ENCODE measurements at regions not wholly inside any gene's neighbourhood (a gene's known extent, or its start where the extent isn't known, plus 50 kb on each side); places are given as distances from the start of the nearest gene placed in this dataset.
A peak's percentile ranks its signal among the peaks of the same experiment; 100 is the strongest.

DNA sequence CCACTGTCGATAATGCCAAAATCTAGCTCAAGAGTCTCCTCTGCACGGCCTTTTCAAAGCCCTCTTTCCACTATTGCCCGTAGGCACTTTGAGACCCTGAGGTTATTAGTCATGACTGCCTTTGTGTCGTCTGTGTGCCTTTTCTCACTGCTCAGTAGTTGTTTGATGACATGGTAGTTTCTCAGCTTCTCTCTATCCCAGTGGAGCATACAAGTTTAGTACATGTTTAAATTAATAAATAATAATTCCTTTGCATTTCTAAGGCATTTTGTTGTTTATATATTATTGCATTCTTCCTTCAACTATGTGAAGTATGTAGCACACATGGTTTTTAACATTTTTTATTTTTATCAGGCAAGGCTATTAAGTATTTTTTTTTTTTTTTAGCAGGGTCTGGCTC lies 458.1 kb downstream of the PCNX1 start:
- no peak for DNase-seq
- intact Hi-C loops (cut with DNase I, micrococcal nuclease): no loop called here
- Histone ChIP-seq H3K27ac (ENCODE audit: low read depth in 1 of 2, low read length in 2 of 2) (no peak overlapping the region), H3K9me3 (ENCODE audit: control insufficient read depth in 1 of 2, insufficient read depth in 1 of 2, low read length in 2 of 2) (no peaks in the 10 kb centered on the region), H3K27me3 (ENCODE audit: control insufficient read depth in 1 of 2, insufficient read depth in 2 of 2, low read length in 2 of 2) (no peaks in the 10 kb centered on the region), H3K4me1 (ENCODE audit: insufficient read depth, low read length) (no peaks in the 10 kb centered on the region), H3K36me3 (ENCODE audit: insufficient read depth, low read length) (no peaks in the 10 kb centered on the region), H3K4me3 (ENCODE audit: low read length) (no peak overlapping the region)
- CTCF ChIA-PET: no interaction called here
- ATAC-seq (ENCODE audit: poor library complexity): no peak
- Mint-ChIP-seq H3K27me3 (no peaks in the 10 kb centered on the region), H3K27ac (no peak overlapping the region), H3K4me3 (no peak overlapping the region), H3K9me3 (no peaks in the 10 kb centered on the region), H3K4me1 (ENCODE audit: low read depth) (peaks cover 33% of the 10 kb centered on the region), H3K36me3 (ENCODE audit: low read depth) (peaks cover 5% of the 10 kb centered on the region)
- no peak for TF ChIP-seq CTCF (IDR thresholded peaks at IDR 0.05)
- POLR2A ChIA-PET: no interaction called here

DNA sequence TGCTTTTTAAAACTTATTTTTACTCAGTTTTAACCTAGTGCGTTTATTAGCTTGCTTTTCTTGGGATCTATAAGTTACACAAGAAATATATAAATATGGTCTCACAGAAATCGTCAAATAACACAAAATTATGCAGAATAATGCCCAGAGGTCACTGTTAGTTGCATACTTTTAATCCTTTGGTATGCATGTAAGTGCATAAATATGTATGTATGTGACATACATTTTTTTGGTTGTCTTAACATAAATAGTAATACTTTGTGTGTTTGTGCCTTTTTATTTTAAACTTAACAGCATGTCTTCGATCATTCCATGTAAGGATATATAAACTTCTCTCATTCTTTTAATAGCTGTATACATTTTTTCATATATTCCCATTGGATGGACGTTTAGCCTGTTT lies 459.6 kb downstream of the PCNX1 start:
- H3K4me3 Mint-ChIP-seq: no peak overlapping the region
- no peaks in the 10 kb centered on the region for H3K27me3 Mint-ChIP-seq
- peaks cover 7% of the 10 kb centered on the region for H3K36me3 Mint-ChIP-seq (ENCODE audit: low read depth)
- Histone ChIP-seq H3K36me3 (ENCODE audit: insufficient read depth, low read length) (no peaks in the 10 kb centered on the region), H3K9me3 (ENCODE audit: control insufficient read depth in 1 of 2, insufficient read depth in 1 of 2, low read length in 2 of 2) (no peaks in the 10 kb centered on the region), H3K27me3 (ENCODE audit: control insufficient read depth in 1 of 2, insufficient read depth in 2 of 2, low read length in 2 of 2) (no peaks in the 10 kb centered on the region), H3K4me1 (ENCODE audit: insufficient read depth, low read length) (no peaks in the 10 kb centered on the region), H3K27ac (ENCODE audit: low read depth in 1 of 2, low read length in 2 of 2) (no peak overlapping the region), H3K4me3 (ENCODE audit: low read length) (no peak overlapping the region)
- intact Hi-C loops (cut with DNase I, micrococcal nuclease): no loop called here
- DNase-seq (no peak), ATAC-seq (ENCODE audit: poor library complexity) (no peak)
- no peaks in the 10 kb centered on the region for H3K9me3 Mint-ChIP-seq
- CTCF ChIA-PET: interaction anchor here (0.7 kb wide), 1 partner anchor 958 kb away, joined by 3 read pairs; no protein-coding TSS in a partner anchor
- no peak for TF ChIP-seq CTCF (IDR thresholded peaks at IDR 0.05)
- peaks cover 27% of the 10 kb centered on the region for H3K4me1 Mint-ChIP-seq (ENCODE audit: low read depth)
- no peak overlapping the region for H3K27ac Mint-ChIP-seq
- POLR2A ChIA-PET: no interaction called here

- intact Hi-C loops (cut with DNase I, micrococcal nuclease): no loop called here
- peaks cover 4% of the 10 kb centered on the region for H3K36me3 Mint-ChIP-seq (ENCODE audit: low read depth)
- CTCF ChIA-PET: no interaction called here
- peak in 2 of 14 experiments; percentile 26 to 42 for DNase-seq
- no peak overlapping the region for H3K27ac Mint-ChIP-seq
- POLR2A ChIA-PET: no interaction called here
- H3K4me1 ChIP-seq (ENCODE audit: insufficient read depth, low read length): no peaks in the 10 kb centered on the region
- no peaks in the 10 kb centered on the region for H3K27me3 Mint-ChIP-seq
- H3K4me3 ChIP-seq (ENCODE audit: low read length): no peak overlapping the region
- H3K36me3 ChIP-seq (ENCODE audit: insufficient read depth, low read length): no peaks in the 10 kb centered on the region
- no peaks in the 10 kb centered on the region for H3K9me3 Mint-ChIP-seq
- ATAC-seq (ENCODE audit: poor library complexity): peak; percentile 26
- H3K27me3 ChIP-seq (ENCODE audit: control insufficient read depth in 1 of 2, insufficient read depth in 2 of 2, low read length in 2 of 2): no peaks in the 10 kb centered on the region
- no peak overlapping the region for H3K27ac ChIP-seq (ENCODE audit: low read depth in 1 of 2, low read length in 2 of 2)
- TF ChIP-seq CTCF (IDR thresholded peaks at IDR 0.05): no peak
- no peak overlapping the region for H3K4me3 Mint-ChIP-seq
- H3K4me1 Mint-ChIP-seq (ENCODE audit: low read depth): peaks cover 14% of the 10 kb centered on the region
- peaks cover 0 to 1% of the 10 kb centered on the region in 2 experiments for H3K9me3 ChIP-seq (ENCODE audit: control insufficient read depth in 1 of 2, insufficient read depth in 1 of 2, low read length in 2 of 2)
Observed at GRCh38 chr14:71371711-71372396, 464.6 kb downstream of the PCNX1 start.
